HCT116 (cell line): ENCODE measurements at regions not wholly inside any gene's neighbourhood (a gene's known extent, or its start where the extent isn't known, plus 50 kb on each side); places are given as distances from the start of the nearest gene placed in this dataset.
"Not testable (repeated sequence)": the region's sequence is repeated elsewhere in the genome, so short reads cannot be mapped to it uniquely, and the experiment has no call there.

Source experiments
- ATAC-seq: fragments of 200-7000 bp; cut with Tn5 transposase; 2 replicates; pipeline ENCODE4 v1.9.1; 2020; ENCODE audit warnings: mild to moderate bottlenecking, moderate library complexity
- BruUV-seq: library from RNA; stranded (reverse); fragments of 400-500 nt; replicated peaks from 2 replicates; lab custom pipeline; 2021; lab: Mats Ljungman, UMichigan
- CTCF ChIA-PET: fragments of 300-600 bp; sonication (Branson Sonifier 250); formaldehyde crosslinking; loops from one replicate; lab custom pipeline; 2021; ENCODE audit warnings: antibody characterized with exemption; lab: Charles Lee
- POLR2A ChIA-PET: fragments of 300-600, 350-600 bp; sonication (Branson Sonifier 250); formaldehyde crosslinking; loops from one replicate; lab custom pipeline; 2021; ENCODE audit warnings: antibody characterized with exemption; lab: Charles Lee
- RAD21 ChIA-PET, 2 experiments: fragments of 300-600 bp; sonication (Branson Sonifier 250); formaldehyde crosslinking; loops; one replicate each; lab custom pipeline; 2023; ENCODE audit warnings: low total read pairs in 2 of 2; ENCODE audit not compliant: uncharacterized antibody in 2 of 2, unreplicated experiment in 2 of 2, low non-redundant PET in 1 of 2; lab: Charles Lee
- DNase-seq: peaks from one replicate; pipeline ENCODE4 v3.0.0-alpha.2; 2010; ENCODE audit warnings: low read depth, low spot score
- H2AFZ ChIP-seq: fragments of 200-600 bp; shearing (Covaris generic), sonication (generic); 2 replicates; pipeline ENCODE4 v1.6.1; 2017; ENCODE audit warnings: low read depth, mixed run types, mixed read lengths, antibody characterized with exemption, low read length; ENCODE audit not compliant: poor library complexity, severe bottlenecking
- H3K27ac ChIP-seq: 2 replicates; pipeline ENCODE4 v1.5.1; 2012; ENCODE audit warnings: low read depth, low read length
- H3K27me3 ChIP-seq: fragments of 200-600 bp; sonication (generic); 2 replicates; pipeline ENCODE4 v1.6.1; 2016; ENCODE audit warnings: mixed run types, low read length, mixed read lengths; ENCODE audit not compliant: insufficient read depth
- H3K36me3 ChIP-seq, 2 experiments: fragments of 200-500 bp in 1 of 2; fragments of 200-600 bp in 1 of 2; sonication (Bioruptor generic) in 1 of 2; sonication (generic) in 1 of 2; 2 replicates each; pipeline versions ENCODE4 v1.5.1 to v1.6.1; 2014 to 2016; ENCODE audit warnings: low read length in 2 of 2, inconsistent platforms in 1 of 2, mixed read lengths in 1 of 2, mixed run types in 1 of 2; ENCODE audit not compliant: insufficient read depth in 2 of 2, control insufficient read depth in 1 of 2
- H3K4me1 ChIP-seq, 2 experiments: fragments of 200-600 bp in 1 of 2; sonication (generic) in 1 of 2; 2 replicates each; pipeline versions ENCODE4 v1.5.1 to v1.6.1; 2012 to 2017; ENCODE audit warnings: low read length in 2 of 2, inconsistent platforms in 1 of 2, mild to moderate bottlenecking in 1 of 2, mixed read lengths in 1 of 2, mixed run types in 1 of 2, moderate library complexity in 1 of 2; ENCODE audit not compliant: insufficient read depth in 2 of 2, control insufficient read depth in 1 of 2
- H3K4me2 ChIP-seq: fragments of 200-600 bp; sonication (generic); 2 replicates; pipeline ENCODE4 v1.6.1; 2017; ENCODE audit warnings: mixed run types, low read length, mixed read lengths
- H3K4me3 ChIP-seq, 2 experiments: fragments of 200-600 bp in 1 of 2; sonication (generic) in 1 of 2; replicated peaks in 1 of 2; 2 replicates each; pipeline ENCODE4 v1.5.1; 2011 to 2016; ENCODE audit warnings: low read length in 2 of 2, control low read depth in 1 of 2, low read depth in 1 of 2, mild to moderate bottlenecking in 1 of 2, mixed read lengths in 1 of 2, mixed run types in 1 of 2
- H3K79me2 ChIP-seq: fragments of 200-600 bp; sonication (generic); 2 replicates; pipeline ENCODE4 v1.6.1; 2017; ENCODE audit warnings: mild to moderate bottlenecking, mixed run types, low read length, moderate library complexity, mixed read lengths; ENCODE audit not compliant: insufficient read depth
- H3K9ac ChIP-seq: fragments of 200-600 bp; sonication (generic); 2 replicates; pipeline ENCODE4 v1.6.1; 2016; ENCODE audit warnings: low read length, mixed read lengths
- H3K9me2 ChIP-seq: fragments of 200-600 bp; sonication (generic), shearing (Covaris generic); 2 replicates; pipeline ENCODE4 v1.6.1; 2017; ENCODE audit warnings: mixed run types, mild to moderate bottlenecking, moderate library complexity; ENCODE audit not compliant: insufficient read depth
- H3K9me3 ChIP-seq, 2 experiments: fragments of 200-500 bp in 1 of 2; fragments of 200-600 bp in 1 of 2; sonication (Bioruptor generic) in 1 of 2; sonication (generic) in 1 of 2; 2 replicates each; pipeline ENCODE4 v1.6.1; 2014 to 2017; ENCODE audit warnings: low read length in 2 of 2, mixed read lengths in 2 of 2, inconsistent platforms in 1 of 2, low read depth in 1 of 2, mild to moderate bottlenecking in 1 of 2, mixed run types in 1 of 2, moderate library complexity in 1 of 2; ENCODE audit not compliant: control insufficient read depth in 1 of 2, insufficient read depth in 1 of 2
- H4K20me1 ChIP-seq: fragments of 200-600 bp; sonication (generic), shearing (Covaris generic); 2 replicates; pipeline ENCODE4 v1.6.1; 2017; ENCODE audit warnings: mixed run types, mild to moderate bottlenecking, moderate library complexity; ENCODE audit not compliant: insufficient read depth
- CBX3 ChIP-seq: IDR thresholded peaks from 2 replicates; pipeline ENCODE4 v1.6.1; 2012; ENCODE audit warnings: low read depth
- CEBPB ChIP-seq: IDR thresholded peaks from 2 replicates; pipeline ENCODE4 v1.6.1; 2012; ENCODE audit warnings: low read depth
- EGR1 ChIP-seq: IDR thresholded peaks from 2 replicates; pipeline ENCODE4 v1.6.1; 2012; ENCODE audit warnings: low read depth
- ELF1 ChIP-seq: IDR thresholded peaks from 2 replicates; pipeline ENCODE4 v1.6.1; 2012; ENCODE audit warnings: low read depth, borderline replicate concordance
- POLR2A ChIP-seq: IDR thresholded peaks from 2 replicates; pipeline ENCODE4 v1.7.0; 2011; ENCODE audit warnings: borderline replicate concordance; ENCODE audit not compliant: insufficient read depth, insufficient read length; ENCODE audit errors: extremely low read depth
- POLR2AphosphoS5 ChIP-seq: IDR thresholded peaks from 2 replicates; pipeline ENCODE4 v1.6.1; 2011; ENCODE audit warnings: mild to moderate bottlenecking, low read depth, low read length, moderate library complexity
- SIN3A ChIP-seq: IDR thresholded peaks from 2 replicates; pipeline ENCODE4 v1.6.1; 2012; ENCODE audit warnings: low read depth
- TCF7L2 ChIP-seq: IDR thresholded peaks from 2 replicates; pipeline ENCODE4 v1.7.0; 2011; ENCODE audit warnings: borderline replicate concordance, inconsistent platforms; ENCODE audit not compliant: insufficient read depth, insufficient read length; ENCODE audit errors: extremely low read depth
- ZFX ChIP-seq: fragments of 450-650 bp; IDR thresholded peaks from 2 replicates; pipeline ENCODE4 v1.6.1; 2017
- intact Hi-C: fragments of 100-400 bp; cut with micrococcal nuclease; formaldehyde crosslinking; loops from 2 replicates; pipeline ENCODE4 v1.10.0; 2022

DNA sequence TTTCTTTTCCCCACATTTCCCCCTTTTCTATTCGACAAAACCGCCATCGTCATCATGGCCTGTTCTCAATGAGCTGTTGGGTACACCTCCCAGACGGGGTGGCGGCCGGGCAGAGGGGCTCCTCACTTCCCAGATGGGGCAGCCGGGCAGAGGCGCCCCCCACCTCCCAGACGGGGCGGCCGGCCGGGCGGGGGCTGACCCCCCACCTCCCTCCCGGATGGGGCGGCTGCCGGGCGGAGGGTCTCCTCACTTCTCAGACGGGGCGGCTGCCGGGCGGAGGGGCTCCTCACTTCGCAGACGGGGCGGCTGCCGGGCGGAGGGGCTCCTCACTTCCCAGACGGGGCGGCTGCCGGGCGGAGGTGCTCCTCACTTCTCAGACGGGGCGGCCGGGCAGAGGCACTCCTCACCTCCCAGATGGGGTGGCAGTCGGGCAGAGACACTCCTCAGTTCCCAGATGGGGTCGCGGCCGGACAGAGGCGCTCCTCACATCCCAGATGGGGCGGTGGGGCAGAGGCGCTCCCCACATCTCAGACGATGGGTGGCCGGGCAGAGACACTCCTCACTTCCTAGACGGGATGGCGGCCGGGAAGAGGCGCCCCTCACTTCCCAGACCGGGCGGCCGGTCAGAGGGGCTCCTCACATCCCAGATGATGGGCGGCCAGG is 78.2 kb downstream of the MAT2B start:
- H3K9me3 ChIP-seq, POLR2A ChIA-PET, H3K4me1 ChIP-seq, H3K27me3 ChIP-seq, H3K4me3 ChIP-seq, H3K79me2 ChIP-seq, H3K9me2 ChIP-seq, BruUV-seq, CTCF ChIA-PET, H4K20me1 ChIP-seq, ATAC-seq, DNase-seq, H3K9ac ChIP-seq, H3K27ac ChIP-seq, H2AFZ ChIP-seq, H3K36me3 ChIP-seq, H3K4me2 ChIP-seq, intact Hi-C loops, RAD21 ChIA-PET: not testable (repeated sequence)

DNA sequence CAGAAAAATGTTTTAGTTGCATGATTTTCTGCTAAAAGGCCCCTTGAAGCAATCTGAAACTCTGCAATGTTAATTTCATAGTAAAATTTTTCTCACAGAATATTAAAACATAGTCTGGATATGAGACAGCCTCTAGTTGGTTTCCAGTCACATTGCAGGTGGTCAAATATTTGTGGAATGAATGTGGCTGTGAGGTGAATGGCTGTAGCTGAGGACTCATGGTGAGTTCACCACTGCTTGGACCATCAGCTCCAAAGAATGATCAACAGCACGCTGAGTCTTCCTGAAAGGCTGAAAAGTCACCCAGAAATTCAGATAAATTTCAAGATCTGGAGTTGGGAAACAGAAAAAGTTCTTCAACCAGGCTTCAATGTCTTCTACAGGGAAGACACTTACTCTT is 79.8 kb downstream of the MAT2B start:
- Histone ChIP-seq H3K27me3 (peaks cover 10% of the 10 kb centered on the region; the same call in 1 of the 2 replicates), H3K9me2 (no peaks in the 10 kb centered on the region), H3K9me3 (no peaks in the 10 kb centered on the region), H3K9ac (no peak overlapping the region), H3K4me1 (no peaks in the 10 kb centered on the region), H3K4me2 (no peak overlapping the region), H2AFZ (no peak overlapping the region), H3K79me2 (no peaks in the 10 kb centered on the region), H3K4me3 (no peak overlapping the region), H3K36me3 (no peaks in the 10 kb centered on the region), H4K20me1 (no peaks in the 10 kb centered on the region), H3K27ac (no peak overlapping the region)
- intact Hi-C loops = no loop called here
- DNase-seq (no peak), ATAC-seq (no peak)
- BruUV-seq = no TSS peak
- CTCF ChIA-PET = no interaction called here
- RAD21 ChIA-PET = no interaction called here
- TF ChIP-seq SIN3A (no peak), ELF1 (no peak), CEBPB (no peak), POLR2AphosphoS5 (no peak), ZFX (no peak), POLR2A (no peak), EGR1 (no peak), CBX3 (no peak), TCF7L2 (no peak)
- POLR2A ChIA-PET = no interaction called here
